CD4-positive, alpha-beta T cell (primary cell): ENCODE measurements at regions not wholly inside any gene's neighbourhood (a gene's known extent, or its start where the extent isn't known, plus 50 kb on each side); places are given as distances from the start of the nearest gene placed in this dataset.

ENCODE experiments used
- ATAC-seq: fragments of 200-7000 bp; cut with Tn5 transposase; one replicate; pipeline ENCODE4 v1.10.0; 2022; ENCODE audit warnings: mild to moderate bottlenecking; ENCODE audit not compliant: poor library complexity
- CTCF ChIA-PET: fragments of 350-600 bp; sonication (Branson Sonifier 250); formaldehyde crosslinking; loops from one replicate; lab custom pipeline; 2021; ENCODE audit warnings: antibody characterized with exemption, inconsistent platforms; lab: Charles Lee
- POLR2A ChIA-PET: fragments of 350-600 bp; sonication (Branson Sonifier 250); formaldehyde crosslinking; loops from one replicate; lab custom pipeline; 2021; ENCODE audit warnings: antibody characterized with exemption, inconsistent platforms; lab: Charles Lee
- DNase-seq, 14 experiments: peaks; one replicate each; pipeline ENCODE4 v3.0.0-alpha.2; 2013 to 2020; ENCODE audit warnings: mixed read lengths in 2 of 14
- H3K27ac ChIP-seq, 2 donors: one replicate each; pipeline versions ENCODE4 v1.5.1 to v1.7.0; 2013; ENCODE audit warnings: low read length in 2 of 2, low read depth in 1 of 2, mild to moderate bottlenecking in 1 of 2
- H3K27me3 ChIP-seq, 2 experiments: 1 replicate in 1 of 2; 2 replicates in 1 of 2; pipeline versions ENCODE4 v1.6.1 to v1.7.0; 2013; ENCODE audit warnings: low read length in 2 of 2, control low read depth in 1 of 2, mild to moderate bottlenecking in 1 of 2, moderate library complexity in 1 of 2; ENCODE audit not compliant: insufficient read depth in 2 of 2, control insufficient read depth in 1 of 2
- H3K36me3 ChIP-seq: one replicate; pipeline ENCODE4 v1.6.1; 2013; ENCODE audit warnings: low read length, control low read depth; ENCODE audit not compliant: insufficient read depth
- H3K4me1 ChIP-seq: one replicate; pipeline ENCODE4 v1.6.1; 2013; ENCODE audit warnings: low read length, control low read depth; ENCODE audit not compliant: insufficient read depth
- H3K4me3 ChIP-seq: one replicate; pipeline ENCODE4 v1.5.1; 2013; ENCODE audit warnings: mild to moderate bottlenecking, low read length, moderate library complexity
- H3K9me3 ChIP-seq, 2 experiments: 1 replicate in 1 of 2; 2 replicates in 1 of 2; pipeline versions ENCODE4 v1.6.1 to v1.7.0; 2013; ENCODE audit warnings: low read length in 2 of 2, mild to moderate bottlenecking in 2 of 2, control low read depth in 1 of 2, moderate library complexity in 1 of 2; ENCODE audit not compliant: control insufficient read depth in 1 of 2, insufficient read depth in 1 of 2
- H3K27ac Mint-ChIP-seq: one replicate; pipeline ENCODE4 v1.8.0; 2020; ENCODE audit warnings: mixed read lengths
- H3K27me3 Mint-ChIP-seq: one replicate; pipeline ENCODE4 v1.8.0; 2021; ENCODE audit warnings: mixed read lengths
- H3K36me3 Mint-ChIP-seq: one replicate; pipeline ENCODE4 v1.8.0; 2021; ENCODE audit warnings: low read depth, mixed read lengths
- H3K4me1 Mint-ChIP-seq: one replicate; pipeline ENCODE4 v1.8.0; 2021; ENCODE audit warnings: low read depth, mixed read lengths
- H3K4me3 Mint-ChIP-seq: one replicate; pipeline ENCODE4 v1.8.0; 2020; ENCODE audit warnings: mild to moderate bottlenecking, mixed read lengths
- H3K9me3 Mint-ChIP-seq: one replicate; pipeline ENCODE4 v1.8.0; 2020; ENCODE audit warnings: mixed read lengths
- CTCF ChIP-seq: fragments of 200-600 bp; IDR thresholded peaks from one replicate; pipeline ENCODE4 v1.8.0; 2022; ENCODE audit warnings: antibody characterized with exemption, mild to moderate bottlenecking
- intact Hi-C, 2 experiments: fragments of 100-400 bp; cut with DNase I in 1 of 2; cut with micrococcal nuclease in 1 of 2; formaldehyde crosslinking; loops; one replicate each; pipeline versions ENCODE4 v1.15.1 to v1.9.0; 2023 to 2025; cut with DNase I, micrococcal nuclease

- Mint-ChIP-seq H3K36me3 (no peaks in the 10 kb centered on the region), H3K4me1 (peaks cover 38% of the 10 kb centered on the region)
- intact Hi-C loops = no loop called here
Observed at GRCh38 chr14:97873291-97873690, 1076.1 kb downstream of the VRK1 start.

GRCh38 chr14:97874394-97874793, 1077.2 kb downstream of the VRK1 start:
- no peak overlapping the region for H3K27ac Mint-ChIP-seq
- Histone ChIP-seq H3K27ac (no peak overlapping the region), H3K9me3 (no peaks in the 10 kb centered on the region), H3K36me3 (no peaks in the 10 kb centered on the region), H3K4me1 (peaks cover 22% of the 10 kb centered on the region), H3K27me3 (no peaks in the 10 kb centered on the region), H3K4me3 (no peak overlapping the region)
- ATAC-seq (peak; percentile 45), DNase-seq (peak in 5 of 14 experiments; percentile 8 to 31 (median 25))
- H3K9me3 Mint-ChIP-seq = peaks cover 4% of the 10 kb centered on the region
- peaks cover 49% of the 10 kb centered on the region for H3K4me1 Mint-ChIP-seq
- POLR2A ChIA-PET = interaction anchor here (0.6 to 1.6 kb wide), 2 partner anchors 94 to 104 kb away, joined by 4 to 7 read pairs; no protein-coding TSS in a partner anchor
- intact Hi-C loops = no loop called here
- H3K36me3 Mint-ChIP-seq = no peaks in the 10 kb centered on the region
- TF ChIP-seq CTCF = no peak
- CTCF ChIA-PET = no interaction called here
- H3K27me3 Mint-ChIP-seq = no peaks in the 10 kb centered on the region
- H3K4me3 Mint-ChIP-seq = peak overlapping the region; percentile 32

More at GRCh38 chr14:97873291-97873690, 1076.1 kb downstream of the VRK1 start:
- Histone ChIP-seq H3K4me1 (peaks cover 12% of the 10 kb centered on the region), H3K27ac (no peak overlapping the region), H3K27me3 (no peaks in the 10 kb centered on the region), H3K36me3 (no peaks in the 10 kb centered on the region), H3K9me3 (peaks cover 0 to 5% of the 10 kb centered on the region in 2 experiments), H3K4me3 (no peak overlapping the region)
- TF ChIP-seq CTCF = no peak
- DNase-seq = no peak
- no peaks in the 10 kb centered on the region for H3K27me3 Mint-ChIP-seq
- POLR2A ChIA-PET = interaction anchor here (1.6 kb wide), 1 partner anchor 105 kb away, joined by 7 read pairs; no protein-coding TSS in a partner anchor
- H3K4me3 Mint-ChIP-seq = no peak overlapping the region
- H3K9me3 Mint-ChIP-seq = no peaks in the 10 kb centered on the region
- CTCF ChIA-PET = interaction anchor here (0.6 to 1.0 kb wide), 2 partner anchors 14 to 227 kb away, joined by 3 read pairs; no protein-coding TSS in a partner anchor
- no peak overlapping the region for H3K27ac Mint-ChIP-seq
- ATAC-seq = no peak

GRCh38 chr14:97878206-97878605, 1081.0 kb downstream of the VRK1 start:
- no peak overlapping the region for H3K4me3 Mint-ChIP-seq
- no peak for TF ChIP-seq CTCF
- Histone ChIP-seq H3K9me3 (no peaks in the 10 kb centered on the region), H3K4me3 (no peak overlapping the region), H3K4me1 (peaks cover 22% of the 10 kb centered on the region), H3K27me3 (no peaks in the 10 kb centered on the region), H3K36me3 (no peaks in the 10 kb centered on the region), H3K27ac (peak overlapping the region in 1 of 2 donors; percentile 30)
- H3K27ac Mint-ChIP-seq = peak overlapping the region; percentile 87
- peaks cover 4% of the 10 kb centered on the region for H3K9me3 Mint-ChIP-seq
- CTCF ChIA-PET = no interaction called here
- ATAC-seq (no peak), DNase-seq (no peak)
- peaks cover 67% of the 10 kb centered on the region for H3K4me1 Mint-ChIP-seq
- intact Hi-C loops = no loop called here
- H3K36me3 Mint-ChIP-seq = no peaks in the 10 kb centered on the region
- no peaks in the 10 kb centered on the region for H3K27me3 Mint-ChIP-seq
- POLR2A ChIA-PET = interaction anchor here (0.6 to 2.2 kb wide), 5 partner anchors 34 to 1047 kb away, joined by 3 to 11 read pairs (median 4); no protein-coding TSS in a partner anchor
